ENCODE measurements at regions not wholly inside any gene's neighbourhood (a gene's known extent, or its start where the extent isn't known, plus 50 kb on each side); places are given as distances from the start of the nearest gene placed in this dataset.

GRCh38 chr15:38930851-38931572 is 366.4 kb upstream of the RASGRP1 start:
- Mint-ChIP-seq H3K9me3 (peaks cover 22% of the 10 kb centered on the region), H3K36me3 (no peaks in the 10 kb centered on the region), H3K4me1 (peaks cover 8% of the 10 kb centered on the region), H3K27ac (no peak overlapping the region), H3K27me3 (ENCODE audit: low read depth) (no peaks in the 10 kb centered on the region; the same call in 1 of the 2 replicates), H3K4me3 (no peak overlapping the region)
- ATAC-seq (no peak), DNase-seq (ENCODE audit: low spot score) (no peak)
- ChIA-PET POLR2A (no interaction called here), CTCF (interaction anchor here (0.8 to 1.2 kb wide), 3 partner anchors 60 to 649 kb away, joined by 3 to 5 read pairs (median 3); no protein-coding TSS in a partner anchor)
- TF ChIP-seq FOXP4 (CRISPR knock-in tag; IDR thresholded peaks at IDR 0.05) (no peak), CDX4 (CRISPR knock-in tag; IDR thresholded peaks at IDR 0.05; ENCODE audit: borderline replicate concordance) (no peak), AR (CRISPR knock-in tag; IDR thresholded peaks at IDR 0.05) (no peak), ZBTB21 (CRISPR knock-in tag; IDR thresholded peaks at IDR 0.05; ENCODE audit: borderline replicate concordance) (no peak), ZNF396 (CRISPR knock-in tag; IDR thresholded peaks at IDR 0.05; ENCODE audit: borderline replicate concordance) (no peak), FOXP1 (CRISPR knock-in tag; IDR thresholded peaks at IDR 0.05; ENCODE audit: borderline replicate concordance) (no peak), ZNF219 (CRISPR knock-in tag; IDR thresholded peaks at IDR 0.05; ENCODE audit: borderline replicate concordance) (no peak), USF2 (CRISPR knock-in tag; IDR thresholded peaks at IDR 0.05) (no peak), IRF1 (CRISPR knock-in tag; IDR thresholded peaks at IDR 0.05) (no peak), E2F5 (CRISPR knock-in tag; IDR thresholded peaks at IDR 0.05) (no peak)

- ChIA-PET CTCF (no interaction called here), POLR2A (no interaction called here)
- Mint-ChIP-seq H3K36me3 (no peaks in the 10 kb centered on the region), H3K4me1 (no peaks in the 10 kb centered on the region), H3K4me3 (no peak overlapping the region), H3K9me3 (no peaks in the 10 kb centered on the region), H3K27me3 (ENCODE audit: low read depth) (no peaks in the 10 kb centered on the region), H3K27ac (no peak overlapping the region)
- TF ChIP-seq GRHL2 (CRISPR knock-in tag; IDR thresholded peaks at IDR 0.05; ENCODE audit: insufficient replicate concordance, severe bottlenecking) (no peak), ZNF138 (CRISPR knock-in tag; conservative IDR thresholded peaks at IDR 0.05) (no peak), NFE2L1 (CRISPR knock-in tag; IDR thresholded peaks at IDR 0.05) (no peak), AR (CRISPR knock-in tag; IDR thresholded peaks at IDR 0.05) (no peak), ZNF121 (CRISPR knock-in tag; IDR thresholded peaks at IDR 0.05) (no peak), FOXK1 (CRISPR knock-in tag; IDR thresholded peaks at IDR 0.05) (no peak), TEAD4 (CRISPR knock-in tag; IDR thresholded peaks at IDR 0.05) (no peak)
- DNase-seq (ENCODE audit: low spot score) (no peak), ATAC-seq (no peak)
Observed at GRCh38 chr15:38941399-38941953, 376.9 kb upstream of the RASGRP1 start.
